ENCODE measurements at regions not wholly inside any gene's neighbourhood (a gene's known extent, or its start where the extent isn't known, plus 50 kb on each side); places are given as distances from the start of the nearest gene placed in this dataset.
"Not testable (repeated sequence)": the region's sequence is repeated elsewhere in the genome, so short reads cannot be mapped to it uniquely, and the experiment has no call there.

- DNase-seq (ENCODE audit: low read depth) = no peak
Observed at GRCh38 chr13:68645814-68646213, 1415.7 kb upstream of the PCDH9 start.

DNA sequence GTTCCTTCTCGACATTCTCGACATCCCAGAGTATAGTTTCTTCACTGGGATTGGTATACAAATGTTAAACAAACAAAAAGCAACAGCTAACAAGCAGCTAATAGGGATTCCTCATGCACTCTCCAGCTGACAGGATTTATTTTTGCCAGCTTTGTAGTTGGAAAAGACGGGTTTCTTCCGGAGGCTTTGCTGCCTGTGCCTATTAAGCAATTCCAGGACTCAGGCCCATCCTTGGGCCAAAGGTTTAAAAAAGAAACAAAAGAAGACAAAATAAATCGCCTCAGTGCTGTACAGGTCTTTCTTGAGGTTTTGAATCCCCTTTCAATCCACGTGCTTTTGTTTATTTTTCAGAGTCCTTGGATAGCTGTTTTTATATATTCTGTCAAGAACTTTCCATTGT is 1414.5 kb upstream of the PCDH9 start:
- no peak for DNase-seq (ENCODE audit: low read depth)

- no peak for DNase-seq (ENCODE audit: low read depth)
Observed at GRCh38 chr13:68636784-68637183, 1406.6 kb upstream of the PCDH9 start.

DNA sequence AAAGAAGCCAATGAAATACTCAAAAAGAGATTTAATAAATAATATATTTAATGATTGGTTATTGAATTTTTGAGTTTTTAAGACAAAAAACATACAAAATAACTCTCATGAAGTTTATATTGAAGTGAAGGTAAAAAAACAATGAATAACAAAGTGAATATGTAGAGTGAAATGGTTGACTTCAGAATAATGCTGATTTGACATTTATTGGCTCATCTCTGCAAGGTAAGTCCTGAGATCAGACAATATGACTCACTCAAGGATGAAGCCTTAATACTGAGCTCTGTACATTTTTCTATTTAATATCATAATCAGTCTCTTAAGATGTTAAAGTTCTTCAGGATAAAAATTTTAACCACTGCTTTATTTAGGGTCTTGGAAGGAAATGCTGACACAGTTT is 1398.9 kb upstream of the PCDH9 start:
- DNase-seq (ENCODE audit: low read depth) = no peak

DNA sequence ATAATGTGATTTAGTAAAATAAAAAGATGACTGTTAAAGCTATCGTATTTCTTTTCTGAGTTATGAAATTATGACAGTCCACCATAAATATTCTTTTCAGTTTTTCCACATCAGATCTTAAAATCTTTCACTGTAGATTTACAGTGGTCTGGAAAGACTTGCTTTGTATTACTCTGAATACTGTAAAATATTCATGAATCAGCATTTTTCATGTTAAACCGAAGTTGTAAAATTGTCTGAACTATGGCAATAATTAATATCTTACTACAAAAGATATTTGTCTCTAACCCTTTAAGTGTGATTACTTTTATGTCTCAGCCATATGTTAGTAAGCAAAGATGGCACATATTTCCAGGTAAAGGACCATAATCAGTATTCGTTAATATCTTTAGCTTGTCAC is 1397.2 kb upstream of the PCDH9 start:
- no peak for DNase-seq (ENCODE audit: low read depth)

- DNase-seq (ENCODE audit: low read depth) = no peak
Observed at GRCh38 chr13:68616600-68617222, 1386.6 kb upstream of the PCDH9 start.

GRCh38 chr13:68609661-68610060 is 1379.5 kb upstream of the PCDH9 start:
- no peak for DNase-seq (ENCODE audit: low read depth)

- no peak for DNase-seq (ENCODE audit: low read depth)
Observed at GRCh38 chr13:68608147-68608546, 1378.0 kb upstream of the PCDH9 start.

DNA sequence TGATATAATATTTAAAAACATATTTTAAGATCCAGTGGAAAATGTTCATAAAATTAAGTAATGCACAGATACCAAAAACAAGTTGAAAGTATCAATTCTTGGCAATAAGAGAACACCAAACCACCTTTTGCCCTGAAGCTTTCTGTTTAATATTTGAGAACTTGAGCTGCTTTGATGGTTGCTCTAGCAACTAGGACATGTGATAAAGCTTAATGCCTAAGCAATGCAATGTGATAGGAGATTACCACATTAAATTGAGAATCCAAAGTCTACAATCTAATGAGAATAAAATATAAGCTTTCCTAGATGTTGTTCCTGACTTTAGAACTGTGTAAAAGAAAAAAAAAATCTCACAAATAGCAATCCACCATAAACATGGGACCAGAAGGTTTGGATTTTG is 1367.5 kb upstream of the PCDH9 start:
- no peak for DNase-seq (ENCODE audit: low read depth)

DNA sequence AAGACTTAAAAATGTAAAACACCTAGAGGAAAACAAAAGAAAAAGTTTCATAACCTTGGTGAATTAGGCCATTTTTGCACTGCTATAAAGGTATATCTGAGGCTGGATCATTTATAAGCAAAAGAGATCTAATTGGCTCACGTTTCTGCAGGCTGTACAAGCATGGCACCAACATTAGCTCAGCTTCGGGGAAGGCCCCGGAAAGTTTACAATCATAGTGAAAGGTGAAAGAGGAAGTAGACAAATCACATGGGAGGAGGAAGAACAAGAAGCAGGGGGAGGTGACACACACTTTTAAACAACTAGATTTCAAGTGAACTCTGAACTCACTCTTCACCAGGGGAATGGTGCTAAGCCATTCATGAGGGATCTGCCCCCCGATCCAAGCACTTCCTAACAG is 1358.5 kb upstream of the PCDH9 start:
- DNase-seq (ENCODE audit: low read depth) = no peak

- no peak for DNase-seq (ENCODE audit: low read depth)
Observed at GRCh38 chr13:68584776-68585175, 1354.6 kb upstream of the PCDH9 start.

DNA sequence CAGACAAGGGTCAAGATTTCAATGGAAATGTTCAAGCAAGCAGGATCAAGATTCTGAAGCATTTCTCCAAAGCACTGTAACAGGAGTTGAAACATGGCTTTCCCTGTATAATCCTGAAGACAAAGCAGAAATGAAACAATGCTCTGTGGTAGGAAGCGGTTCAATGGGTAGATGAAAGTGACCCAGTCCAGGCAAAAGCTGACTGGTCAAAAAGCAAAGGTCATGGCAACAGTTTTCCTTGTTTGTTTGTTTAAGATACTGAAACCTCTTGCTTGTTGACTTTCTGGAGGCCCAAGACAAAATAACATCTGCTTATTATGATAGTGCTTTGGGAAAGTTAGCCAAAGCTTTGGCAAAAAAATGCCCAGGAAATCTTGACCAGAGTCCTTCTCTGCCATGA is 1343.9 kb upstream of the PCDH9 start:
- DNase-seq (ENCODE audit: low read depth) = no peak

GRCh38 chr13:68551701-68552522 is 1321.8 kb upstream of the PCDH9 start:
- DNase-seq (ENCODE audit: low read depth) = no peak

- no peak for DNase-seq (ENCODE audit: low read depth)
Observed at GRCh38 chr13:68550330-68550729, 1320.2 kb upstream of the PCDH9 start.

GRCh38 chr13:68540244-68540643 is 1310.1 kb upstream of the PCDH9 start:
- DNase-seq (ENCODE audit: low read depth) = no peak

DNA sequence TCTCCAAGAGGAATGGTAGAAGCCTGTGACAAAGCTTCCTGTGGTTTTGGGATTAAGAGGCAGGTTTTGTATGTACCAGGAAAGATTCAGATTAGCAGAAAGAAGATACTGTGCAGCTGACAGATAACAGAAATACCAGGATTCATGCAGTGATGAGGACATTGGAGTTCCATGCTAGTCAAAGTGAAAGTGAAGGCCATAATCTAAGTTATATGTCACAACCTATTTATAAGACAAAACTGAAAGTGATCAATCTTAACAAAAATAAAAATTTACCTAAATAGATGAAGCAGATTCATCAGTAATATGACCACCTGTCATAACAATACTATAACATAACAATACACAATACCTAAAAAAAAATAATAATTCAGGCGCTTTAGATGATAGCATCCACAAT is 1305.2 kb upstream of the PCDH9 start:
- no peak for DNase-seq (ENCODE audit: low read depth)

DNA sequence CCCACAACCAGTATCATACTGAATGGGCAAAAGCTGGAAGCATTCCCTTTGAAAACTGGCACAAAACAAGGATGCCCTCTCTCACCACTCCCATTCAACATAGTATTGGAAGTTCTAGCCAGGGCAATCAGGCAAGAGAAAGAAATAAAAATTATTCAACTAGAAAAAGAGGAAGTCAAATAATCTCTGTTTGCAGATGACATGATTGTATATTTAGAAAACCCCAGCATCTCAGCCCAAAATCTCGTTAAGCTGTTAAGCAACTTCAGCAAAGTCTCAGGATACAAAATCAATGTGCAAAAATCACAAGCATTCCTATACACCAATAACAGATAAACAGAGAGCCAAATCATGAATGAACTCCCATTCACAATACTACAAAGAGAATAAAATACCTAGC is 1297.0 kb upstream of the PCDH9 start:
- DNase-seq (ENCODE audit: low read depth) = not testable (repeated sequence)

- no peak for DNase-seq (ENCODE audit: low read depth)
Observed at GRCh38 chr13:68523838-68524424, 1293.8 kb upstream of the PCDH9 start.

DNA sequence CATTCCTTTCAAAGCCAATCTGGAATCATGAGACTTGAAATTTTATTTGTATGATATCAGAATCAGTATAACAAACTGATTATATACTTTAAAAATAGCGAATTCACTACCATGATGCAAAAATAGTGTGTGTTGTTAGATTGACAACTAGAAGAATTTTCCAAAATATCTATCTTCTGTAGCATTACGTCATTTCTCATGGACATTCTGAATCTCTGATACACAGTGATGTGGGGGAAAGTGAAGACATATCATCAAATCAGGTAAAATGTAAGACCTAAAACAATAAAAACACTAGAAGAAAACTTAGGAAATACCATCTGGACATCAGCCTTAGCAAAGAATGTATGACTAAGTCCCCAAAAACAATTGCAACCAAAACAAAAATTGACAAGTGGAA is 1292.0 kb upstream of the PCDH9 start:
- no peak for DNase-seq (ENCODE audit: low read depth)

GRCh38 chr13:68509734-68510621 is 1279.8 kb upstream of the PCDH9 start:
- DNase-seq (ENCODE audit: low read depth) = no peak

DNA sequence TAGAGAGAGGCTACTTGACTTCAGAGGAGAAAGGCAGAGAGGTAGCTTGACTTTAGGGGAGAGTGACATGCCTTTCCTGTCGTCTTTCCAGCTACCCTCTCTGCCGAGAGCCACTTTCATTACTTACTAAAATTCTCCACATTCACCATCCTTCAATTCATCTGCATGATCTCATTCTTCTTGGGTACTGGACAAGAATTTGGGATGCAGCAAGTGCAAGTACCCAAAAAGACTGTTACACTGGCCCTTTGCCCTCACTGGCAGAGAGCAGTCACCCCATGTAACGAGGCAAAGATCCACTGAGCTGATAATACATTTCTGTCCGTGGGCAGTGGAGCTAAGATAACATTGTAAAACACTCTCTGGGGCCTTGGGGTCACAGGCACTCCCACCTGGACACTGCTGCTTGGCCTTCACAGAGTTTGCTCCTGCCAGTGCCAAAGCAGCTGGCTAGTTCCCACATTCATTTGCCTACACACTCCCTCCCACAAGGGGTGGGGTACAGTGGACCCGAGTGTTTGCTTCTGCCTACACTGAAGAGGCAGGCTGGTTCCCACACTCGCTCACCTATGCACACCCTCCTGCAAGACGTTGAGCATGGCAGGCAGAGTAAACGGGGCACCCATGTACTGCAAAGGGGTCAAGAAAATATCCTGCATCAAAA is 1276.9 kb upstream of the PCDH9 start:
- DNase-seq (ENCODE audit: low read depth) = no peak

DNA sequence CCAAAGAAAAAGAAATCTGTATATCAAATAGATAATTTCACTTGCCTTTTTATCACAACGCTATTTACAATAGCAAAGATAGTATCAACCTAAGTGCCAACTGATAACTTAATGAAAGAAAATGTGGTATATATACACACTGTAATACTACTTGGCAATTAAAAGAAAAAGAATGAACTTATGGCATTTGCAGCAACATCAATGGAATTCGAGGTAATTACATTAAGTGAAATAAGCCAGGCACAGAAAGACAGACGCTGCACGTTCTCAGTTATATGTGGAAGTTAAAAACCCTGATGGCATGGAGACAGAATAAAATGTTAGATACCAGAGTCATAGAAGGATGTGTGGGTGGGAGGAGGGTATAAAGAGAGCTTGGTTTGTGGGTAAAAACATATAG is 1260.5 kb upstream of the PCDH9 start:
- no peak for DNase-seq (ENCODE audit: low read depth)

Measured in GM04503 (cell line).